Mucosa of stomach (tissue), 1 donor: ENCODE measurements at regions not wholly inside any gene's neighbourhood (a gene's known extent, or its start where the extent isn't known, plus 50 kb on each side); places are given as distances from the start of the nearest gene placed in this dataset.

Experiments
- H3K27me3 ChIP-seq: one replicate; pipeline ENCODE4 v1.7.0; 2013; ENCODE audit warnings: mild to moderate bottlenecking, low read length; ENCODE audit not compliant: control insufficient read depth, insufficient read depth
- H3K36me3 ChIP-seq: one replicate; pipeline ENCODE4 v1.7.0; 2013; ENCODE audit warnings: low read length; ENCODE audit not compliant: control insufficient read depth, insufficient read depth
- H3K4me1 ChIP-seq: one replicate; pipeline ENCODE4 v1.7.0; 2013; ENCODE audit warnings: mild to moderate bottlenecking, low read length; ENCODE audit not compliant: control insufficient read depth, insufficient read depth
- H3K4me3 ChIP-seq: one replicate; pipeline ENCODE4 v1.7.0; 2013; ENCODE audit warnings: low read length
- H3K9ac ChIP-seq: one replicate; pipeline ENCODE4 v1.7.0; 2013; ENCODE audit warnings: mild to moderate bottlenecking, low read length, moderate library complexity
- H3K9me3 ChIP-seq: one replicate; pipeline ENCODE4 v1.7.0; 2013; ENCODE audit warnings: mild to moderate bottlenecking, low read length, moderate library complexity; ENCODE audit not compliant: control insufficient read depth
- donor health status: Pancreatic carcinoma.

- H3K36me3 ChIP-seq, result no peaks in the 10 kb centered on the region
- no peak overlapping the region for H3K4me3 ChIP-seq
- peaks cover 5% of the 10 kb centered on the region for H3K4me1 ChIP-seq
- no peak overlapping the region for H3K9ac ChIP-seq
- H3K9me3 ChIP-seq, result no peaks in the 10 kb centered on the region
- no peaks in the 10 kb centered on the region for H3K27me3 ChIP-seq
These were observed 396.8 kb upstream of the ID2 start for GRCh38 chr2:8285081-8285480.

GRCh38 chr2:8285898-8286297 lies 396.0 kb upstream of the ID2 start:
- H3K4me1 ChIP-seq, result peaks cover 5% of the 10 kb centered on the region
- H3K9ac ChIP-seq, result no peak overlapping the region
- H3K9me3 ChIP-seq, result no peaks in the 10 kb centered on the region
- H3K4me3 ChIP-seq, result no peak overlapping the region
- no peaks in the 10 kb centered on the region for H3K27me3 ChIP-seq
- no peaks in the 10 kb centered on the region for H3K36me3 ChIP-seq

- Histone ChIP-seq H3K4me1 (peaks cover 5% of the 10 kb centered on the region), H3K36me3 (no peaks in the 10 kb centered on the region), H3K4me3 (no peak overlapping the region), H3K9ac (no peak overlapping the region), H3K9me3 (no peaks in the 10 kb centered on the region), H3K27me3 (peaks cover 5% of the 10 kb centered on the region)
These were observed 393.6 kb upstream of the ID2 start for GRCh38 chr2:8288206-8288605.

- H3K9me3 ChIP-seq, result no peaks in the 10 kb centered on the region
- peaks cover 5% of the 10 kb centered on the region for H3K4me1 ChIP-seq
- no peak overlapping the region for H3K9ac ChIP-seq
- H3K4me3 ChIP-seq, result no peak overlapping the region
- H3K27me3 ChIP-seq, result peaks cover 9% of the 10 kb centered on the region
- no peaks in the 10 kb centered on the region for H3K36me3 ChIP-seq
These were observed 392.7 kb upstream of the ID2 start for GRCh38 chr2:8289111-8289510.

- H3K4me1 ChIP-seq, result peaks cover 5% of the 10 kb centered on the region
- H3K4me3 ChIP-seq, result no peak overlapping the region
- no peaks in the 10 kb centered on the region for H3K36me3 ChIP-seq
- no peaks in the 10 kb centered on the region for H3K9me3 ChIP-seq
- H3K27me3 ChIP-seq, result peaks cover 9% of the 10 kb centered on the region
- H3K9ac ChIP-seq, result no peak overlapping the region
These were observed 391.0 kb upstream of the ID2 start for GRCh38 chr2:8290771-8291352.

- Histone ChIP-seq H3K9me3 (no peaks in the 10 kb centered on the region), H3K27me3 (peaks cover 9% of the 10 kb centered on the region), H3K4me1 (no peaks in the 10 kb centered on the region), H3K36me3 (no peaks in the 10 kb centered on the region), H3K9ac (no peak overlapping the region), H3K4me3 (no peak overlapping the region)
These were observed 385.6 kb upstream of the ID2 start for GRCh38 chr2:8296306-8296705.

GRCh38 chr2:8297376-8298231 lies 384.3 kb upstream of the ID2 start:
- Histone ChIP-seq H3K9me3 (no peaks in the 10 kb centered on the region), H3K27me3 (peaks cover 9% of the 10 kb centered on the region), H3K4me3 (no peak overlapping the region), H3K4me1 (peaks cover 9% of the 10 kb centered on the region), H3K9ac (no peak overlapping the region), H3K36me3 (no peaks in the 10 kb centered on the region)

GRCh38 chr2:8298783-8299182 lies 383.1 kb upstream of the ID2 start:
- Histone ChIP-seq H3K9me3 (no peaks in the 10 kb centered on the region), H3K4me3 (no peak overlapping the region), H3K4me1 (peaks cover 9% of the 10 kb centered on the region), H3K27me3 (peaks cover 3% of the 10 kb centered on the region), H3K36me3 (no peaks in the 10 kb centered on the region), H3K9ac (no peak overlapping the region)

GRCh38 chr2:8300216-8300615 lies 381.6 kb upstream of the ID2 start:
- Histone ChIP-seq H3K9ac (no peak overlapping the region), H3K9me3 (no peaks in the 10 kb centered on the region), H3K4me1 (peaks cover 9% of the 10 kb centered on the region), H3K4me3 (no peak overlapping the region), H3K36me3 (no peaks in the 10 kb centered on the region), H3K27me3 (no peaks in the 10 kb centered on the region)

GRCh38 chr2:8300905-8301304 lies 381.0 kb upstream of the ID2 start:
- Histone ChIP-seq H3K27me3 (no peaks in the 10 kb centered on the region), H3K4me3 (no peak overlapping the region), H3K9me3 (no peaks in the 10 kb centered on the region), H3K4me1 (peaks cover 9% of the 10 kb centered on the region), H3K9ac (no peak overlapping the region), H3K36me3 (no peaks in the 10 kb centered on the region)

- Histone ChIP-seq H3K36me3 (no peaks in the 10 kb centered on the region), H3K27me3 (peaks cover 3% of the 10 kb centered on the region), H3K9ac (no peak overlapping the region), H3K9me3 (no peaks in the 10 kb centered on the region), H3K4me1 (peaks cover 23% of the 10 kb centered on the region), H3K4me3 (no peak overlapping the region)
These were observed 378.5 kb upstream of the ID2 start for GRCh38 chr2:8303322-8303832.
